Thymus (tissue), 11 donors: ENCODE measurements at regions not wholly inside any gene's neighbourhood (a gene's known extent, or its start where the extent isn't known, plus 50 kb on each side); places are given as distances from the start of the nearest gene placed in this dataset.
"Not testable (repeated sequence)": the region's sequence is repeated elsewhere in the genome, so short reads cannot be mapped to it uniquely, and the experiment has no call there.

Experiments
- DNase-seq, 9 donors: peaks; one replicate each; pipeline ENCODE4 v3.0.0-alpha.2; 2013; ENCODE audit warnings: low spot score in 9 of 9, low read depth in 6 of 9, missing footprints in 1 of 9
- H3K27ac ChIP-seq, 2 donors: one replicate each; pipeline ENCODE4 v1.5.1; 2013; ENCODE audit warnings: control low read depth in 1 of 2, low read depth in 1 of 2, low read length in 1 of 2, mild to moderate bottlenecking in 1 of 2, moderate library complexity in 1 of 2
- H3K27me3 ChIP-seq, 2 donors: one replicate each; pipeline ENCODE4 v1.5.1; 2013; ENCODE audit warnings: low read length in 1 of 2; ENCODE audit not compliant: control insufficient read depth in 2 of 2, insufficient read depth in 1 of 2
- H3K36me3 ChIP-seq, 2 donors: one replicate each; pipeline ENCODE4 v1.5.1; 2013; ENCODE audit warnings: low read length in 1 of 2, mild to moderate bottlenecking in 1 of 2, moderate library complexity in 1 of 2; ENCODE audit not compliant: control insufficient read depth in 2 of 2, insufficient read depth in 2 of 2
- H3K4me1 ChIP-seq, 2 donors: one replicate each; pipeline ENCODE4 v1.5.1; 2013; ENCODE audit warnings: low read length in 2 of 2; ENCODE audit not compliant: control insufficient read depth in 2 of 2, insufficient read depth in 2 of 2
- H3K4me3 ChIP-seq, 2 donors: one replicate each; pipeline ENCODE4 v1.5.1; 2013; ENCODE audit warnings: low read length in 2 of 2, control low read depth in 1 of 2, mild to moderate bottlenecking in 1 of 2
- H3K9me3 ChIP-seq, 2 donors: one replicate each; pipeline ENCODE4 v1.5.1; 2013; ENCODE audit warnings: low read length in 1 of 2, mild to moderate bottlenecking in 1 of 2; ENCODE audit not compliant: control insufficient read depth in 2 of 2, insufficient read depth in 1 of 2
- WGBS: extraction: QIAGEN DNeasy Blood & Tissue Kit; methylation state at CpG from one replicate; pipeline ENCODE4 v1.1.7; 2013; 5-methylcytosine and 5-hydroxymethylcytosine counted together
- donor health status: healthy.

DNA sequence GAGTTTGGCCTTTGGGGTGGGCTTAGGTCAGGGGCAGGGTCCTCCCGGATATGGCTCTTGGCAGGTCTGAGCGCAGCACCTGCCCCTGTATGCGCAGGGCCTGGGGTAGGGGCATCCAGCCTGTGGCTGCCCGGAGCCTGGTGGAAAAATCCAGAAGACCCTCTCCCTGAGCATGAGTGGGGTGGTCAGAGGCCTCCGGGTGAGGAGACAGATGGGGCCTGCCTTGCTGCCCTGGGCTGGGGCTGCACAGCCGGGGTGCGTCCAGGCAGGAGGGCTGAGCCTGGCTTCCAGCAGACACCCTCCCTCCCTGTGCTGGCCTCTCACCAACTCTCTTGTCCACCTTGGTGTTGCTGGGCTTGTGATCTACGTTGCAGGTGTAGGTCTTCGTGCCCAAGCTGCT lies 99.1 kb downstream of the TMEM121 start:
- 95% methylated on average over 9 of the region's 9 CpGs for WGBS
- H3K4me1 ChIP-seq, H3K36me3 ChIP-seq, H3K9me3 ChIP-seq, DNase-seq, H3K27ac ChIP-seq, H3K4me3 ChIP-seq, H3K27me3 ChIP-seq: not testable (repeated sequence)

DNA sequence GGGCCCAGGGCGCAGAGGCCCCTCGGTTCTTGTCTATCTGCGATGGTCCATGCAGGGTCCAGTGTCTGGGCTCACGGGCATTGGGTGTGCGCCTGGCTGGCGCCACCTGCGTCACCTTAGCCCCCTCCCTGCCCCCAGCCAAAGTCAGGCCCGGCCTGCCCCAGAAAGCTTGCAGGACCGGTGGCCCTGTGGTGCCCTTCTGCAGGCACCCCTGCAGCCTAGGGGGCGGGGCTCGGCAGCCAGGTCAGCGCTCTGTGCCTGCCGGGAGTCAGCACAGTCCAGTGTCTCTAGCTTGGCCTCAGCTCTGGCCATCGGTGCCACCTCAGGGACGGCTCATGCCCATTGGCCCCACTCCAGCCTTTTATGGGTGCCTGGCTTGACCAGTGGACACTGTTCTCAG lies 99.7 kb downstream of the TMEM121 start:
- H3K4me3 ChIP-seq, H3K9me3 ChIP-seq, H3K4me1 ChIP-seq, H3K36me3 ChIP-seq, H3K27ac ChIP-seq, H3K27me3 ChIP-seq, DNase-seq: not testable (repeated sequence)
- WGBS = 86% methylated on average over 15 of the region's 15 CpGs

DNA sequence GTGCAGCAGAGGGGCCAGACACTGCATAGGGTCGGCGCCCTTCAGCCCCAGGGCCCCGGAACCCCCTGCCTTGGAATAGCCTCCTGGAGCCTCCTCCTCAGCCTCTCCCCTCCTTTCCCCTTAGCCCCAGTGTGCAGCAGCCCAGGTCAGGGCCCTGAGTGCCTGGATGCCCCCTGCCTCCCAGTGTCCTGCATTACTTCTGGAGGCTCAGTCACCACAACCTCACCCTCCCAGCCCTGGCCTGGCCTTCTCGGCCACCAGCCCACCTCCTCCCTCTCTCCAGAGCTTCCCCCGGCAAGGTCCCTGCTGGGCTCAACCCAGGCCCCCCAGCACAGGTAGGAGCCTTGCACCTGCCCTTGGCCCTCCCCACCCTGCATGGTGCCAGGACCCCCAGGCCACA lies 100.3 kb downstream of the TMEM121 start:
- no CpG with 5 or more reads among the region's 5 CpGs for WGBS

DNA sequence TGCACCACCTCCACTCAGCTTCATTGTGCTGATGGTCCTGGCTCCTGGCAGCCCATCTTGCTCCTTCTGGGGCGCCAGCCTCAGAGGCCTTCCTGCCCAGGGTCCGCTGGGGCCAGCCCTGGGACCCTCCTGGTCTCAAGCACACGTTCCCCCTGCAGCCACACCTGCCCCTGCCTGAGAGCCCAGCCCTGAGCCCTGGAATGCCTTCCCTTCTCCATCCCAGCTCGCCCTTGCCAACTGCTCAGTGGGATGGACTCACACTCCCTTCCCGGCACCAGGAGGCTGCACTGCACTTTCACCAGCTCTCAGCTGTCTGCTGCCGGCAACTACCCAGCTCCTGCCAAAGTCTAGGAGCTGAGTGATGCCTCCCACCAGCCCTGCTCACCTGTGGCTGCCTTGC lies 100.9 kb downstream of the TMEM121 start:
- not testable (repeated sequence) for H3K36me3 ChIP-seq, H3K27me3 ChIP-seq, H3K27ac ChIP-seq, DNase-seq, H3K4me3 ChIP-seq, H3K4me1 ChIP-seq
- WGBS = 82% methylated on average over 5 of the region's 6 CpGs
- peaks cover 0 to 10% of the 10 kb centered on the region in 2 donors for H3K9me3 ChIP-seq

More for the DNA sequence above, 100.3 kb downstream of the TMEM121 start:
- H3K4me3 ChIP-seq, H3K4me1 ChIP-seq, DNase-seq, H3K9me3 ChIP-seq, H3K27me3 ChIP-seq, H3K27ac ChIP-seq, H3K36me3 ChIP-seq: not testable (repeated sequence)

DNA sequence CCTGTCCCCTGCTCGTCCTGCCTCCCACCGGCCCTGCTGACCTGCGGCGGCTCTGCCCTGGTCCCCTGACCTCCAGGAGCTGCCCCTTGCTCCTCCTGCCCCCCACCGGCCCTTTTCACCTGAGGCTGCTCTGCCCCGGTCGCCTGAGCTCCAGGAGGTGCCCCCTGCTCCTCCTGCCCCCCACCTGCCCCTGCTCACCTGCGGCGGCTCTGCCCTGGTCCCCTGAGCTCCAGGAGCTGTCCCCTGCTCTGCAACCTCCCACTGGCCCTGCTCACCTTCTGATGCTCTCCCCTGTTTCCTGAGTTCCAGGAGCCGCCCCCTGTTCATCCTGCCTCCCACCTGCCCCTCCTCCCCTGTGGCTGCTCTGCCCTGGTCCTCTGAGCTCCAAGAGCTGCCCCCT lies 101.3 kb downstream of the TMEM121 start:
- H3K27me3 ChIP-seq = no peaks in the 10 kb centered on the region
- no peaks in the 10 kb centered on the region for H3K36me3 ChIP-seq
- DNase-seq = no peak
- 91% methylated on average over 10 of the region's 10 CpGs for WGBS
- H3K9me3 ChIP-seq = peaks cover 0 to 11% of the 10 kb centered on the region in 2 donors
- no peak overlapping the region for H3K4me3 ChIP-seq
- H3K4me1 ChIP-seq = no peaks in the 10 kb centered on the region
- no peak overlapping the region for H3K27ac ChIP-seq

DNA sequence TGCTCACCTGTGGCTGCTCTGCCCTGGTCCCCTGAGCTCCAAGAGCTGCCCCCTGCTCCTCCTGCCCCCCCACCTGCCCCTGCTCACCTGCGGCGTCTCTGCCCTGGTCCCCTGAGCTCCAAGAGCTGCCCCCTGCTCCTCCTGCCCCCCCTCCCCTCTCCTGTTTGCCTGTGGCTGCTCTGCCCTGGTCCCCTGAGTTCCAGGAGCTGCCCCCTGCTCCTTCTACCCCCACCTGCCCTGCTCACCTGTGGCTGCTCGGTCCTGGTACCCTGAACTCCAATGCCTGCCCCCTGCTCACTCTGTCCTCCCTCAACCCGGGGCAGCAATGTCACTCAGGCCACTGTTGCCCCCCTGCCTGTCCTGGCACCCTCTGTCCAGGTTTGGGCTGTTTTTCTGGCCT lies 101.7 kb downstream of the TMEM121 start:
- not testable (repeated sequence) for DNase-seq, H3K36me3 ChIP-seq, H3K27ac ChIP-seq, H3K27me3 ChIP-seq, H3K4me3 ChIP-seq, H3K4me1 ChIP-seq
- 84% methylated on average over 4 of the region's 4 CpGs for WGBS
- peaks cover 0 to 11% of the 10 kb centered on the region in 2 donors for H3K9me3 ChIP-seq

DNA sequence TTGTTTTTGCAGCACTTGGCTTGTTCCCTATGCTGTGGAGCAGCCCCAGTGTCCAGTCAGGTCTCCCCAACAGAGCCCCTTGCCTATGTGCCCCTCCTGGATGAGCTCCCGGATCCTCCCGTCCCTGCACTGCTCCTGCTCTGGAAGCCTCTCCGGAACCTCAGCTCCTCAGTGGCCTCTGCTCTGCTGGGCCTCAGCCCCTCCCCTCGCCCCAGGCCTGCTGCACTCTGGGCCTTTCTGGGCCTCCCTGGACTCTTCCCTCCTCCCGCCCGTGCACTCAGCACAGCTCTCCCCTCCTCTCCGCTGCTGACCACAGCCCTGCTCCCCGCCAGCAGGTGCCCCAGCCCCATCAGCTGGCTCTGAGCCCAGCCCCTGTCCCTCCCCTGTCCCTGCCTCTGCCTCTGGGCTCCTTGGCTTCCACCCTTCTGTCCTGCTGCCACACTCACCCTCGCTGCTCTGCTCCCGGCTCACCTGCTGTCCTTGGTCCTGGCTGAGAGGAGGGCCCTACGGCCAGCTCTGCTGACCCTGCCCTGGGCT lies 102.2 kb downstream of the TMEM121 start:
- 80% methylated on average over 11 of the region's 11 CpGs for WGBS
- not testable (repeated sequence) for DNase-seq

DNA sequence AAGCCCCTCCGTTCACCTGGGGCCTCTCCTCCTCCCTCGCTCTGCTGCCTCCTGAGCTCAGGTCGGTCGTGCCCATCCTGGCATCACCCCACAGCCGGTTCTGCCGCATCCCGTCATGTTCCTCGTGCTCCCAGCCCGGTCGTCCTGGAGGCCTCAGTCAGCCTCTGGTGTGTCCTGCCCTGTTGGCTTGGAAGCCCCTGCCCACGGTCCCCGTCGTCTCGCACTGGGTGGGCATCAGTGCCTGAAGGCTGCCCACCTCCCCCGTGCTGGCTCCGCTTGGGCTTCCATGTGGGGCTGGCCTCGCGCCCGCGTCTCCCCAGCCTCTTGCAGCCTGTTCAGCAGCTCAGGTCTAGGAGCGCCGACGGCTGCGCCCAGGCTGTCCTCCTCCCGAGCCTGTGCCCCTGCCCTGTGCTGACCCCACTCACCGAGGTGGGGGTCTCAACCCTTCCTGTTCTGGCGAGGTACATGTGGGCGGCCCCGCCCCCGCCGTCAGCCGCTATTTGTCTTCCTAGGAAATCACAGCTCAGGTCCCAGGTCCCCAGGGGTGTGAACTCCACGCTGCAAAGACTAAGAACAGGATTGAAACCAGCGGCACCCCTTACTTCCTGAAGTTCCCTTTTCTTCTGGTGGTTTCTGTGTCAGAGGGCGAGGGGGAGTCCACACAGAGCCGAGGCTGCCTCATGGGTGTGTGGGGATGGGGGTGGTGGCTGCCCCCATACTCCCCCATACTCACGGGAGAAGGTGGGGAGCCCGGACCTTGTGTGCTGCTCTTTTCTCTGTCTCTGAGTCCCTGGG lies 102.9 kb downstream of the TMEM121 start:
- 87% methylated on average over 38 of the region's 38 CpGs for WGBS
- not testable (repeated sequence) for DNase-seq, H3K27me3 ChIP-seq, H3K36me3 ChIP-seq, H3K4me3 ChIP-seq, H3K27ac ChIP-seq, H3K4me1 ChIP-seq
- peaks cover 0 to 11% of the 10 kb centered on the region in 2 donors for H3K9me3 ChIP-seq

More for the DNA sequence above, 102.2 kb downstream of the TMEM121 start:
- not testable (repeated sequence) for H3K27me3 ChIP-seq, H3K36me3 ChIP-seq, H3K4me3 ChIP-seq, H3K27ac ChIP-seq, H3K4me1 ChIP-seq
- peaks cover 0 to 11% of the 10 kb centered on the region in 2 donors for H3K9me3 ChIP-seq

DNA sequence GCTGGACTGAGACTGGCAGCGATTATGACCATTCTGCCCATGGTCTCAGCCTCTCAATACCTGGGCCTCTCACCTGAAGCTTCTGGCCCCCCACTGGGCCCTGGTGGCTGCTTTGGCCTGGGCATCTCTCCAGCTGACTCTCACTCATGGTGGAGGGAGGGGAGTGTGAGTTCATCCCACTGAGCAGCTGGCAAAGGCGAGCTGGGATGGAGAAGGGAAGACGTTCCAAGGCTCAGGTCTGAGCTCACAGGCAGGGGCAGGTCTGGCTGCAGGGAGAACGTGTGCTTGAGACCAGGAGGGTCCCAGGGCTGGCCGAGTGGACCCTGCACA lies 103.5 kb downstream of the TMEM121 start:
- H3K36me3 ChIP-seq = no peaks in the 10 kb centered on the region
- WGBS = 90% methylated on average over 5 of the region's 5 CpGs
- peaks cover 0 to 11% of the 10 kb centered on the region in 2 donors for H3K9me3 ChIP-seq
- H3K4me1 ChIP-seq = no peaks in the 10 kb centered on the region
- H3K27me3 ChIP-seq = no peaks in the 10 kb centered on the region
- DNase-seq = no peak
- no peak overlapping the region for H3K4me3 ChIP-seq
- H3K27ac ChIP-seq = no peak overlapping the region
